Dendritic cell treated with granulocyte-macrophage colony-stimulating factor and Interleukin-4, amounts not matched to agents 40 ng/mL and 50 ng/mL, for 4 days (primary cell): ENCODE measurements at regions not wholly inside any gene's neighbourhood (a gene's known extent, or its start where the extent isn't known, plus 50 kb on each side); places are given as distances from the start of the nearest gene placed in this dataset.

Experiments used
- H3K27ac Mint-ChIP-seq: one replicate; pipeline ENCODE4 v1.8.0; 2022; ENCODE audit warnings: mild to moderate bottlenecking, mixed read lengths
- H3K27me3 Mint-ChIP-seq: one replicate; pipeline ENCODE4 v1.8.0; 2022; ENCODE audit warnings: mild to moderate bottlenecking, mixed read lengths
- H3K36me3 Mint-ChIP-seq: one replicate; pipeline ENCODE4 v1.8.0; 2022; ENCODE audit warnings: low read depth, mixed read lengths
- H3K4me1 Mint-ChIP-seq: one replicate; pipeline ENCODE4 v1.8.0; 2022; ENCODE audit warnings: low read depth, mixed read lengths
- H3K4me3 Mint-ChIP-seq: one replicate; pipeline ENCODE4 v1.8.0; 2022; ENCODE audit warnings: mild to moderate bottlenecking, moderate library complexity, mixed read lengths
- H3K9me3 Mint-ChIP-seq: one replicate; pipeline ENCODE4 v1.8.0; 2022; ENCODE audit warnings: mixed read lengths
- intact Hi-C: fragments of 100-400 bp; cut with micrococcal nuclease; formaldehyde crosslinking; loops from one replicate; pipeline ENCODE4 v1.15.0; 2022

DNA sequence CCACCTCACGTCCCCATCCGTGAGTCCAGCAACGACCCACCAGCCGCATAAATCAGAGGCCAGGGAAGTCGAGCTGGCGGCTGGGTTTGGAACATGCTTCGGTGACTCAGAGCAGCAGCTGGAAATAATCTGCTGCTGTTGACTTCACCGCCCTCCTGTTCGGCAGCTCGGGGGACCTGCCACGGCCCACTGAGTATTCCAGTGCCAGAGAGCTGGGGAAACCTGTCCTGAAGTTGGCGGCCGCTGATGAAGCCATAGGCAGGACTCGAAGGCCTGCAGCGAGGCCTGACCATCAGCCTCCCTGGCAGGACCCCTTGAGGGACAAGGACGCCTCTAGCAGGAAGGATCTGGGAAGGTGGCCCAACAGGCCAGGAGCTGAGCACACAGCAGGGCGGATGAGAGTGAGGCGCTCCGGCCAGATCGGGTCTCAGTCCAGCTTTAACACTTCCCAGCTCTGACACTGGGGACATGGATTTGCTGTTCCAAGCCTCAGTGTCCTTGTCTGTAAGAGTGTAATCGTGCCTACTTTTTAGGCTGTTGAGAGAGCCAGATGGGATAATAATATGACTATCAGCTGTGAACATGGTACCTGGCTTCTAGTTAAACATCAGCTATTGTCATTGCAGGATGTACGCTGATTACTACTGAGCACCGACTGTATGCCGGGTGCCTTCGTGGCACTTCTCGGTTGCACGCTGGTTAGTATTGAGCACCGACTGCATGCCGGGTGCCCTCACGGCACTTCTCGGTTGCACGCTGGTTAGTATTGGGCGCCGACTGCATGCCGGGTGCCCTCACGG is 50.4 kb upstream of the CIBAR2 start:
- Mint-ChIP-seq H3K9me3 (no peaks in the 10 kb centered on the region), H3K4me3 (no peak overlapping the region), H3K27me3 (peaks cover 39% of the 10 kb centered on the region), H3K4me1 (peaks cover 32% of the 10 kb centered on the region), H3K36me3 (no peaks in the 10 kb centered on the region), H3K27ac (no peak overlapping the region)
- intact Hi-C loops: no loop called here

GRCh38 chr16:85163278-85164112 is 51.2 kb upstream of the CIBAR2 start:
- no peaks in the 10 kb centered on the region for H3K9me3 Mint-ChIP-seq
- no peaks in the 10 kb centered on the region for H3K36me3 Mint-ChIP-seq
- H3K27me3 Mint-ChIP-seq: peaks cover 47% of the 10 kb centered on the region
- intact Hi-C loops: no loop called here
- no peak overlapping the region for H3K4me3 Mint-ChIP-seq
- H3K27ac Mint-ChIP-seq: no peak overlapping the region
- H3K4me1 Mint-ChIP-seq: peaks cover 23% of the 10 kb centered on the region

GRCh38 chr16:85164431-85164830 is 52.2 kb upstream of the CIBAR2 start:
- no peak overlapping the region for H3K27ac Mint-ChIP-seq
- H3K4me3 Mint-ChIP-seq: no peak overlapping the region
- H3K4me1 Mint-ChIP-seq: peaks cover 14% of the 10 kb centered on the region
- H3K27me3 Mint-ChIP-seq: peaks cover 50% of the 10 kb centered on the region
- intact Hi-C loops: no loop called here
- H3K36me3 Mint-ChIP-seq: no peaks in the 10 kb centered on the region
- H3K9me3 Mint-ChIP-seq: no peaks in the 10 kb centered on the region

DNA sequence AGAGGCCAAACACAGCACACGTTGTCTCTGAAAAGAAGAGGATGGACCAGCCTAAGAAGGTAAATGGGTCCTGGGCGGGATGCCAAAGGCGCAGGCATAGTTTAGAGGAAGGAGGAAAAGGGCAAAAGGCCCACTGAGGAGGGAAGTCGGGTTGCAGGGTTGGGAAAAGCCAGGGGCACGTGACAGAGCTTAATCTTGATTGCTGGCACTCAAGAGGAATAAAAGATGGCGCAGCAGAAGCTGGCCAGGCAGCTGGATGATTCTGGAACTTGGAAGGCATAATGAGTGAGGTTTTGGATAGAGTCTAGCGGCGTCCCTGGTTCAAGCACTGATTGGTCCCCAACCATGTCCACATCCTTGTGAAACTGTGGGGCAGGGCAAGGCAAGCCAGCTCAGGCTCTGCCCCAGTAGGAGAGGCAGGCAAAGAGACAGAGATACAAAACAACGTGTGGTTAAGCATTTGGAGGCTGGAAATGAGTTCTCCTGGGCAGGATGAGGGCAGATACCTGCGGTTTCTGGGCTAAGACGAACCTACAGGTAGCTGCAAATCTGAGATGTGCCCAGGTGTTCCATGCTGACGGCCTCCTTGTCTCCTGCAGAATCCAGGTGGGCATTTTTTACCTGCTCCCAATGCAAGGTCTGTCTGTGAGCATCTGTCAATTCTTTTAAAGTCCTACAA is 52.7 kb upstream of the CIBAR2 start:
- Mint-ChIP-seq H3K4me1 (peaks cover 13% of the 10 kb centered on the region), H3K4me3 (no peak overlapping the region), H3K27me3 (peaks cover 50% of the 10 kb centered on the region), H3K36me3 (no peaks in the 10 kb centered on the region), H3K27ac (no peak overlapping the region), H3K9me3 (no peaks in the 10 kb centered on the region)
- intact Hi-C loops: no loop called here

DNA sequence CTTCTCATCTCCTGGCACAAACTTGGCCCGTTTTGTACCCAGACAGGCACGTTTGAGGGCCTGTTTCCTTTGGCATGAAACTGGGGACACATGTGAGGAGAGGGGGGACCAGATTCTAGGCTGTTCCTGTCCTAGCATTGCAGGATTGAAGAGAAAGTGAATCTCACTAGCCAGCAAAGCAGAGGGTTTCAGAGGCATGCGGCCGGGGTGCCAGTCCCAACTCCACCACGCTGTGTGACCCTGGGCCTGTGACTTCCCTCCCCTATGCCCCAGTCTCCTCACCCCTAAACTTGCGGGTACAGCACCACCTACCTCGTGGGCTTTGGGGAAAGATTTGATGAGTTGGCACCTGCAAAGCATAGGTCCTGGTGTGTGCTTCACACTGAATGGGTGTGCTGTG is 53.5 kb upstream of the CIBAR2 start:
- H3K9me3 Mint-ChIP-seq: no peaks in the 10 kb centered on the region
- peaks cover 5% of the 10 kb centered on the region for H3K4me1 Mint-ChIP-seq
- peaks cover 58% of the 10 kb centered on the region for H3K27me3 Mint-ChIP-seq
- no peaks in the 10 kb centered on the region for H3K36me3 Mint-ChIP-seq
- H3K4me3 Mint-ChIP-seq: no peak overlapping the region
- intact Hi-C loops: no loop called here
- H3K27ac Mint-ChIP-seq: no peak overlapping the region

DNA sequence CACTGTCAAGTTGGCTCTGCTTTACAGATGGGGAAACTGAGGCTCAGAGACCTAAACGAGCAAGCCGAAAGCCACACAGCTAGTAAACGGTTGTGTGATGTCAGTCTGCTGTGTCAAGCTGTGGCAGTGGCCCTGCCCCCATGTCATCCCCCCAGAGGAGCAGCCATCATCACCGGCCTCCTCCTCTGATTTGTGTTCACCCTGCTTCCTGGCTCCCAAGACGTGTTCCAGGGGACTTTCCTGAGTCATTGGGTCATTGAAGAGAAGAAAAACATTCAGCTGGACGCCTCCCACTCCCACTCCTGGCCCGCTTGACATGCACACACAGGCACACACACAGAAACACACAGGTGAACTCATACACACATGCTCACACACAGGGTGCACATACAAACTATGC is 54.0 kb upstream of the CIBAR2 start:
- Mint-ChIP-seq H3K36me3 (no peaks in the 10 kb centered on the region), H3K4me3 (no peak overlapping the region), H3K27ac (no peak overlapping the region), H3K4me1 (peaks cover 6% of the 10 kb centered on the region), H3K27me3 (peaks cover 63% of the 10 kb centered on the region), H3K9me3 (no peaks in the 10 kb centered on the region)
- intact Hi-C loops: no loop called here

- peaks cover 69% of the 10 kb centered on the region for H3K27me3 Mint-ChIP-seq
- intact Hi-C loops: no loop called here
- peaks cover 13% of the 10 kb centered on the region for H3K4me1 Mint-ChIP-seq
- H3K4me3 Mint-ChIP-seq: no peak overlapping the region
- no peaks in the 10 kb centered on the region for H3K9me3 Mint-ChIP-seq
- H3K27ac Mint-ChIP-seq: no peak overlapping the region
- no peaks in the 10 kb centered on the region for H3K36me3 Mint-ChIP-seq
These were observed 54.7 kb upstream of the CIBAR2 start for GRCh38 chr16:85166699-85167588.

DNA sequence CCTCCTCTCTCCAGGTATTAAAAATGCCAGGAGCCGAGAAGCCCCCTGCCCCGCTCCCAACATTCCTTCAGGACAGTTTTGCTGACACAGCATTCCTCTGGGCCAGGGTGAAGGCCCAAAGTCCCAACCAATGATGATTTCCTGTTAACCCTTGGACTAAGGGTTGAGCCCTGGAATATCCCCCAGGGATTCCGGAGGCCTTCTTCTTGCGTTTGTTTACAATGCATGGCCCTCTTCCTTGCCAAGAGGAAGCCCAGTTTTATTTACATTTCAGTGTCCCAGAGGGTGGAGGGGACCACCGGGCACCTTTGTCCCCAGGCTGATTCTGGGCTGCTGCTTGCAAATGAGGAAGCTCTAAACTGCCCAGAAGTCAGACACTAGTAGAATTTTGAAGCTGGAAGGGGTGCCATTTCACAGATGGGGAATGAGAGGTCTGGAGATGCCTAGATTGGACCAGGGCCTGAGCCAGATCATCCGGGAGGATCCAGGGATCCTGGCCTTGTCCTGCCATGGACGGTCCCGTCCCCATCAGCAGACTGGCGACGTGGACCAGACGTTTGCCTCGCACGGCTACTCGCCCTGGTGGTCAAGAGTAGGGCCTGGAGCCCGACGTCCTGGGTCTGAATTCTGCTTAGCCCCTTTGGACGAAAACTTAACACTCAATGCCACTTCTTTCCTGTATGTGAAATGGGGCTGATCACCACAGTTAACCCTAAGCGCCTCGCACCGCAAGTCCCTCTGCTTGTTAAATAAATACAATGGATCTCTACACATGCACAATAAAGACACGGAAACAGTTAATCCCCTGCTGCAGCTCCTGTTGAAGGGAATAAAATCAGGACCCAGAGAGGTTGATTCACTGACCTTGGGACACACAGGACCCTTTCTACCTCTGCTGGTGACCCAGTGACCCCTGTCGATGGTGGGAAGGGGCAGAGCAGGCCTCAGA is 55.6 kb upstream of the CIBAR2 start:
- H3K36me3 Mint-ChIP-seq: no peaks in the 10 kb centered on the region
- H3K4me3 Mint-ChIP-seq: no peak overlapping the region
- no peak overlapping the region for H3K27ac Mint-ChIP-seq

GRCh38 chr16:85168732-85169256 is 56.5 kb upstream of the CIBAR2 start:
- H3K4me1 Mint-ChIP-seq: peaks cover 23% of the 10 kb centered on the region
- peak overlapping the region; percentile 50 for H3K4me3 Mint-ChIP-seq

More for the DNA sequence above, 55.6 kb upstream of the CIBAR2 start:
- intact Hi-C loops: no loop called here
- no peaks in the 10 kb centered on the region for H3K9me3 Mint-ChIP-seq
- H3K4me1 Mint-ChIP-seq: peaks cover 22% of the 10 kb centered on the region
- H3K27me3 Mint-ChIP-seq: peaks cover 75% of the 10 kb centered on the region

GRCh38 chr16:85169333-85170065 is 57.2 kb upstream of the CIBAR2 start:
- H3K9me3 Mint-ChIP-seq: no peaks in the 10 kb centered on the region
- no peaks in the 10 kb centered on the region for H3K36me3 Mint-ChIP-seq
- intact Hi-C loops: no loop called here
- H3K27me3 Mint-ChIP-seq: peaks cover 85% of the 10 kb centered on the region
- H3K4me1 Mint-ChIP-seq: peaks cover 23% of the 10 kb centered on the region
- H3K4me3 Mint-ChIP-seq: peak overlapping the region; percentile 47
- H3K27ac Mint-ChIP-seq: no peak overlapping the region

More at GRCh38 chr16:85168732-85169256, 56.5 kb upstream of the CIBAR2 start:
- peaks cover 80% of the 10 kb centered on the region for H3K27me3 Mint-ChIP-seq
- intact Hi-C loops: no loop called here
- no peaks in the 10 kb centered on the region for H3K36me3 Mint-ChIP-seq
- H3K9me3 Mint-ChIP-seq: no peaks in the 10 kb centered on the region
- H3K27ac Mint-ChIP-seq: no peak overlapping the region

- Mint-ChIP-seq H3K4me3 (no peak overlapping the region), H3K27ac (no peak overlapping the region), H3K36me3 (no peaks in the 10 kb centered on the region), H3K4me1 (peaks cover 18% of the 10 kb centered on the region), H3K9me3 (no peaks in the 10 kb centered on the region), H3K27me3 (peaks cover 86% of the 10 kb centered on the region)
- intact Hi-C loops: no loop called here
These were observed 57.8 kb upstream of the CIBAR2 start for GRCh38 chr16:85170066-85170491.

GRCh38 chr16:85170590-85171003 is 58.3 kb upstream of the CIBAR2 start:
- intact Hi-C loops: no loop called here
- H3K27me3 Mint-ChIP-seq: peaks cover 87% of the 10 kb centered on the region
- no peak overlapping the region for H3K4me3 Mint-ChIP-seq
- H3K9me3 Mint-ChIP-seq: no peaks in the 10 kb centered on the region
- H3K4me1 Mint-ChIP-seq: peaks cover 18% of the 10 kb centered on the region
- H3K27ac Mint-ChIP-seq: no peak overlapping the region
- no peaks in the 10 kb centered on the region for H3K36me3 Mint-ChIP-seq
